ENCODE measurements at regions not wholly inside any gene's neighbourhood (a gene's known extent, or its start where the extent isn't known, plus 50 kb on each side); places are given as distances from the start of the nearest gene placed in this dataset.

GRCh38 chr3:159127021-159127392, 325.2 kb downstream of the MFSD1 start:
- H3K36me3 Mint-ChIP-seq: no peaks in the 10 kb centered on the region
- H3K9me3 Mint-ChIP-seq: no peaks in the 10 kb centered on the region
- H3K4me1 Mint-ChIP-seq (ENCODE audit: unreplicated experiment): no peaks in the 10 kb centered on the region
- H3K4me3 Mint-ChIP-seq: no peak overlapping the region
- peaks cover 24% of the 10 kb centered on the region for H3K27me3 Mint-ChIP-seq
- no peak overlapping the region for H3K27ac Mint-ChIP-seq
- TF ChIP-seq CTCF (conservative IDR thresholded peaks at IDR 0.05): no peak
- no peak for DNase-seq (ENCODE audit: extremely low spot score, unreplicated experiment)

GRCh38 chr3:159128628-159129027, 326.8 kb downstream of the MFSD1 start:
- no peaks in the 10 kb centered on the region for H3K9me3 Mint-ChIP-seq
- no peak overlapping the region for H3K4me3 Mint-ChIP-seq
- no peak for DNase-seq (ENCODE audit: extremely low spot score, unreplicated experiment)
- H3K27me3 Mint-ChIP-seq: peaks cover 24% of the 10 kb centered on the region
- no peaks in the 10 kb centered on the region for H3K4me1 Mint-ChIP-seq (ENCODE audit: unreplicated experiment)
- TF ChIP-seq CTCF (conservative IDR thresholded peaks at IDR 0.05): no peak
- H3K27ac Mint-ChIP-seq: no peak overlapping the region
- no peaks in the 10 kb centered on the region for H3K36me3 Mint-ChIP-seq

- no peaks in the 10 kb centered on the region for H3K36me3 Mint-ChIP-seq
- no peak overlapping the region for H3K27ac Mint-ChIP-seq
- no peak overlapping the region for H3K4me3 Mint-ChIP-seq
- H3K4me1 Mint-ChIP-seq (ENCODE audit: unreplicated experiment): no peaks in the 10 kb centered on the region
- DNase-seq (ENCODE audit: extremely low spot score, unreplicated experiment): no peak
- TF ChIP-seq CTCF (conservative IDR thresholded peaks at IDR 0.05): peak; percentile 61
- no peaks in the 10 kb centered on the region for H3K9me3 Mint-ChIP-seq
- H3K27me3 Mint-ChIP-seq: peaks cover 24% of the 10 kb centered on the region
These were observed 328.3 kb downstream of the MFSD1 start for GRCh38 chr3:159130108-159130507.

- Mint-ChIP-seq H3K9me3 (no peaks in the 10 kb centered on the region), H3K4me3 (no peak overlapping the region), H3K27ac (no peak overlapping the region), H3K27me3 (peaks cover 19% of the 10 kb centered on the region), H3K36me3 (no peaks in the 10 kb centered on the region), H3K4me1 (ENCODE audit: unreplicated experiment) (no peaks in the 10 kb centered on the region)
- no peak for TF ChIP-seq CTCF (conservative IDR thresholded peaks at IDR 0.05)
- no peak for DNase-seq (ENCODE audit: extremely low spot score, unreplicated experiment)
These were observed 329.5 kb downstream of the MFSD1 start for GRCh38 chr3:159131376-159131775.

GRCh38 chr3:159137949-159138348, 336.1 kb downstream of the MFSD1 start:
- no peak for DNase-seq (ENCODE audit: extremely low spot score, unreplicated experiment)
- TF ChIP-seq CTCF (conservative IDR thresholded peaks at IDR 0.05): no peak
- no peak overlapping the region for H3K4me3 Mint-ChIP-seq
- H3K36me3 Mint-ChIP-seq: no peaks in the 10 kb centered on the region
- no peaks in the 10 kb centered on the region for H3K4me1 Mint-ChIP-seq (ENCODE audit: unreplicated experiment)
- H3K27ac Mint-ChIP-seq: no peak overlapping the region
- peaks cover 8% of the 10 kb centered on the region for H3K27me3 Mint-ChIP-seq
- H3K9me3 Mint-ChIP-seq: no peaks in the 10 kb centered on the region

GRCh38 chr3:159139326-159139725, 337.5 kb downstream of the MFSD1 start:
- Mint-ChIP-seq H3K4me1 (ENCODE audit: unreplicated experiment) (peaks cover 8% of the 10 kb centered on the region), H3K9me3 (no peaks in the 10 kb centered on the region), H3K27ac (no peak overlapping the region), H3K36me3 (no peaks in the 10 kb centered on the region), H3K27me3 (peaks cover 4% of the 10 kb centered on the region), H3K4me3 (no peak overlapping the region)
- no peak for DNase-seq (ENCODE audit: extremely low spot score, unreplicated experiment)
- no peak for TF ChIP-seq CTCF (conservative IDR thresholded peaks at IDR 0.05)
